ENCODE measurements at regions not wholly inside any gene's neighbourhood (a gene's known extent, or its start where the extent isn't known, plus 50 kb on each side); places are given as distances from the start of the nearest gene placed in this dataset.
A peak's percentile ranks its signal among the peaks of the same experiment; 100 is the strongest.
"Not testable (repeated sequence)": the region's sequence is repeated elsewhere in the genome, so short reads cannot be mapped to it uniquely, and the experiment has no call there.

DNA sequence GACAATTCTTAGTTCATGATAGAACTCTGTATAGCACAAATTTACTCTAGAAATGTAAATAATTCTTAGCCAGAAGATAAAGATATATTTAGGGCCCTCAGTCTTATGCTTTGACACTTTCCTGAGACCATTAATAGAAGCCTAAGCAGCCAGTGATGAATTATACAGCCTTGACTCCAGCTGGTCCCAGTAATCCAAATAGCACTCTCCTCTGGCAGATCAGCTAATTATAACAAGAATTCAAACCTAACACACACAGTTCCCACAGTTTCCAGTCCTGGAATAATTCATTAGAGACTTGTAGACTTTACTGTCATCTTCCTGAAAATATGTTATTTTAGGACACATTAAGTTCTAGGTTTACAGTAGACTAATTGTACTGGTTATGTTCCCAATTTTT lies 50.4 kb downstream of the SHOC1 start:
- Histone ChIP-seq H3K4me1 (ENCODE audit: control insufficient read depth, insufficient read depth, low read length) (no peaks in the 10 kb centered on the region), H3K4me3 (ENCODE audit: low read length) (no peak overlapping the region), H3K27ac (ENCODE audit: low read length) (no peak overlapping the region), H3K36me3 (ENCODE audit: control insufficient read depth, insufficient read depth, low read length) (no peaks in the 10 kb centered on the region), H3K9me3 (replicated peaks; ENCODE audit: control insufficient read depth, low read depth, low read length) (no peaks in the 10 kb centered on the region), H3K27me3 (ENCODE audit: control insufficient read depth, insufficient read depth, low read length) (no peaks in the 10 kb centered on the region)
- DNase-seq: peak; percentile 25

GRCh38 chr9:111743275-111743674 lies 51.5 kb downstream of the SHOC1 start:
- Histone ChIP-seq H3K36me3 (ENCODE audit: control insufficient read depth, insufficient read depth, low read length) (no peaks in the 10 kb centered on the region), H3K27ac (ENCODE audit: low read length) (no peak overlapping the region), H3K9me3 (replicated peaks; ENCODE audit: control insufficient read depth, low read depth, low read length) (no peaks in the 10 kb centered on the region), H3K27me3 (ENCODE audit: control insufficient read depth, insufficient read depth, low read length) (no peaks in the 10 kb centered on the region), H3K4me3 (ENCODE audit: low read length) (no peak overlapping the region), H3K4me1 (ENCODE audit: control insufficient read depth, insufficient read depth, low read length) (no peaks in the 10 kb centered on the region)
- WGBS (ENCODE audit: insufficient coverage): 87% methylated on average over 3 of the region's 4 CpGs
- peak; percentile 4 for DNase-seq

GRCh38 chr9:111740739-111741138 lies 54.0 kb downstream of the SHOC1 start:
- no peak overlapping the region for H3K4me3 ChIP-seq (ENCODE audit: low read length)
- H3K36me3 ChIP-seq (ENCODE audit: control insufficient read depth, insufficient read depth, low read length): no peaks in the 10 kb centered on the region
- H3K4me1 ChIP-seq (ENCODE audit: control insufficient read depth, insufficient read depth, low read length): no peaks in the 10 kb centered on the region
- peaks cover 2% of the 10 kb centered on the region for H3K9me3 ChIP-seq (replicated peaks; ENCODE audit: control insufficient read depth, low read depth, low read length)
- WGBS (ENCODE audit: insufficient coverage): 96% methylated on average over 12 of the region's 19 CpGs
- H3K27me3 ChIP-seq (ENCODE audit: control insufficient read depth, insufficient read depth, low read length): no peaks in the 10 kb centered on the region
- no peak overlapping the region for H3K27ac ChIP-seq (ENCODE audit: low read length)
- no peak for DNase-seq

DNA sequence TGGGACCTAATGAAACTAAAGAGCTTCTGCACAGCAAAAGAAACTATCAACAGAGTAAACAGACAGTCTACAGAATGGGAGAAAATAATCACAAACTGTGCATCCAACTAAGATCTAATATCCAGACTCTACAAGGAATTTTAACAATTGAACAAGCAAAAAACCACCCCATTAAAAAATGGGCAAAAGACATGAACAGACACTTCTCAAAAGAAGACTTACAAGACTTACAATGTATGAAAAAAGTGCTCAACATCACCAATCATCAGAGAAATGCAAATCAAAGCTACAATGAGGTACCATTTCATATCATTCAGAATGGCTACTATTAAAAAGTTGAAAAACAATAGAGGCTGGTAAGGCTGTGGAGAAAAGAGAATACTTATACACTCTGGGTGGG lies 58.0 kb downstream of the SHOC1 start:
- Histone ChIP-seq H3K27me3 (ENCODE audit: control insufficient read depth, insufficient read depth, low read length) (no peaks in the 10 kb centered on the region), H3K27ac (ENCODE audit: low read length) (no peak overlapping the region), H3K9me3 (replicated peaks; ENCODE audit: control insufficient read depth, low read depth, low read length) (peaks cover 5% of the 10 kb centered on the region), H3K36me3 (ENCODE audit: control insufficient read depth, insufficient read depth, low read length) (no peaks in the 10 kb centered on the region), H3K4me1 (ENCODE audit: control insufficient read depth, insufficient read depth, low read length) (no peaks in the 10 kb centered on the region), H3K4me3 (ENCODE audit: low read length) (no peak overlapping the region)
- no peak for DNase-seq

GRCh38 chr9:111735344-111735743 lies 59.4 kb downstream of the SHOC1 start:
- not testable (repeated sequence) for H3K27me3 ChIP-seq (ENCODE audit: control insufficient read depth, insufficient read depth, low read length); H3K4me1 ChIP-seq (ENCODE audit: control insufficient read depth, insufficient read depth, low read length); H3K4me3 ChIP-seq (ENCODE audit: low read length); DNase-seq; H3K27ac ChIP-seq (ENCODE audit: low read length); H3K36me3 ChIP-seq (ENCODE audit: control insufficient read depth, insufficient read depth, low read length)
- peaks cover 15% of the 10 kb centered on the region for H3K9me3 ChIP-seq (replicated peaks; ENCODE audit: control insufficient read depth, low read depth, low read length)
- no CpG with 5 or more reads among the region's 2 CpGs for WGBS (ENCODE audit: insufficient coverage)

DNA sequence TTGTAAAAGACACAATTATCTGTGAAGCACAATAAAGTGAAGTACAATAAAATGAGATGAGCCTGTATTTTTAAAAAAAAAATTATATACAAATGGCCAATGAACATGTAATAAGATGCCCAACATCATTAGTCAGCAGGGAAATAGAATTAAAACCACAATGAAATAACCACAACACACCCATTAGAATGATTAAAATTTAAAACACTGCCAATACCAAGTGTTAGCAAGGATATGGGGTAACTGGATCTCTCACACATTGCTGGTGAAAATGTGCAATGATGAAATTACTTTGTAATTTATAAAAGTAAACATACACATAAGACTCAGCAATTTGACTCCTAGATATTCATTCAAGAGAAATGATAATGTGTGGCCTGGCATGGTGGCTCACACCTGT lies 62.8 kb downstream of the SHOC1 start:
- no peak overlapping the region for H3K4me3 ChIP-seq (ENCODE audit: low read length)
- no peaks in the 10 kb centered on the region for H3K36me3 ChIP-seq (ENCODE audit: control insufficient read depth, insufficient read depth, low read length)
- no peak overlapping the region for H3K27ac ChIP-seq (ENCODE audit: low read length)
- H3K27me3 ChIP-seq (ENCODE audit: control insufficient read depth, insufficient read depth, low read length): no peaks in the 10 kb centered on the region
- DNase-seq: no peak
- peaks cover 20% of the 10 kb centered on the region for H3K9me3 ChIP-seq (replicated peaks; ENCODE audit: control insufficient read depth, low read depth, low read length)
- H3K4me1 ChIP-seq (ENCODE audit: control insufficient read depth, insufficient read depth, low read length): no peaks in the 10 kb centered on the region

DNA sequence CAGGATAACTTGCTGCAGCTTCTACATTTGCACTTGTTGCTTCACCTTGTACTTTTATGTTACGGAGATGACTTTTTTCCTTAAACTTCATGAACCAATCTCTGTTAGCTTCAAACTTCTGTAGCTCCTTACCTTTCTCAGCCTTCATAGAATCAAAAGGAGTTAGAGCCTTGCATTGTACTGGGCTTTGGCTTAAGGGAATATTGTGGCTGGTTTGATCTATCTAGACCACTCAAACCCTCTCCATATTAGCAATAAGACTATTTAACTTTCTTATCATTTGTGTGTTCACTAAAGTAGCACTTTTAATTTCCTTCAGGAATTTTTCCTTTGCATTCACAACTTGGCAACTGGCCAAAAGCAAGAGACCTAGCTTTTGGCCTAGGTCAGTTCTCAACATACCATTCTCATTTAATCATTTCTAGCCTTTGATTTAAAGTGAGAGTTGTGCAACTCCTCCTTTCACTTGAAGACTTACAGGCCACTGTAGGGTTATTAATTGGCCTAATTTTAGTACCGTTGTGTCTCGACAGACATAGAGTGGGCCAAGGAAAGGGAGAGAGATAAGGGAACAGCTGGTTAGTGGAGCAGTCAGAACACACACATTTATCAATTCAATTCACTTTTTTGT lies 63.7 kb downstream of the SHOC1 start:
- Histone ChIP-seq H3K9me3 (replicated peaks; ENCODE audit: control insufficient read depth, low read depth, low read length) (peaks cover 18% of the 10 kb centered on the region), H3K4me3 (ENCODE audit: low read length) (no peak overlapping the region), H3K27ac (ENCODE audit: low read length) (no peak overlapping the region), H3K27me3 (ENCODE audit: control insufficient read depth, insufficient read depth, low read length) (no peaks in the 10 kb centered on the region), H3K4me1 (ENCODE audit: control insufficient read depth, insufficient read depth, low read length) (no peaks in the 10 kb centered on the region), H3K36me3 (ENCODE audit: control insufficient read depth, insufficient read depth, low read length) (no peaks in the 10 kb centered on the region)
- no peak for DNase-seq
- WGBS (ENCODE audit: insufficient coverage): 86% methylated on average over 1 of the region's 3 CpGs

DNA sequence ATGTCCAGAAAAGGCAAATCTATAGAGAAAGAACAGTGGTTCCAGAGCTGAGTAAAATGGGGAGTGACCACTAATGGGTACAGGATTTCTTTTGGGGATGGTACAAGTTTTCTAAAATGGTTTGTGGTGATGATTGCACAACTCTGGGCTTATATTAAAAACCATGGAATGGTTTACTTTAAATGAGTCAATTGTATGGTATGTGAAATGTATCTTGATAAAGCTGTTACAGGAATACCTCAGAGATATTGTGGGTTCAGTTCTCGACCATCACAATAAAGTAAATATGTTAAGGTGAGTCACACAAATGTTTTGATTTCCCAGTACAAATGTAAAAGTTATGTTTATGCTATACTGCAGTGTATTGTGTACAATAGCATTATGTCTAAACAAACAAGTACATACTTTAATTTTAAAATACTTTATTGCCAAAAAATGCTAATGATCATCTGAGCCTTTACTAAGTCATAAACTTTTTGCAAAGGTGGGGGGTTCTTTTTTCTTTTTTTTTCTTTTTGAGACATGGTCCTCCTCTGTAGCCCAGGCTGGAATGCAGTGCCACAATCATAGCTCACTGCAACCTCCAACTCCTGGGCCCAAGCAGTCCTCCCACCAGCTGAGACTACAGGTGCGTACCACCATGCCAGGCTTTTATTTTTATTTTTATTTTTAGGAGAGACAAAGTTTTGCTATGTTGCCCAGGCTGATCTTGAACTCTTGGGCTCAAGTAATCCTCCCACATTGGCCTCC lies 65.9 kb downstream of the SHOC1 start:
- Histone ChIP-seq H3K4me3 (ENCODE audit: low read length) (no peak overlapping the region), H3K27ac (ENCODE audit: low read length) (no peak overlapping the region), H3K4me1 (ENCODE audit: control insufficient read depth, insufficient read depth, low read length) (no peaks in the 10 kb centered on the region), H3K9me3 (replicated peaks; ENCODE audit: control insufficient read depth, low read depth, low read length) (peaks cover 14% of the 10 kb centered on the region), H3K36me3 (ENCODE audit: control insufficient read depth, insufficient read depth, low read length) (no peaks in the 10 kb centered on the region), H3K27me3 (ENCODE audit: control insufficient read depth, insufficient read depth, low read length) (no peaks in the 10 kb centered on the region)
- DNase-seq: no peak
- no CpG with 5 or more reads among the region's 2 CpGs for WGBS (ENCODE audit: insufficient coverage)

- DNase-seq: no peak
Measured at GRCh38 chr9:111728143-111728542, 66.6 kb downstream of the SHOC1 start.

GRCh38 chr9:111726949-111727348 lies 65.5 kb downstream of the GNG10 start:
- H3K4me3 ChIP-seq (ENCODE audit: low read length): no peak overlapping the region
- no peak for DNase-seq

More at GRCh38 chr9:111728143-111728542, 66.6 kb downstream of the SHOC1 start:
- H3K27ac ChIP-seq (ENCODE audit: low read length): no peak overlapping the region
- peaks cover 14% of the 10 kb centered on the region for H3K9me3 ChIP-seq (replicated peaks; ENCODE audit: control insufficient read depth, low read depth, low read length)
- H3K27me3 ChIP-seq (ENCODE audit: control insufficient read depth, insufficient read depth, low read length): no peaks in the 10 kb centered on the region
- H3K36me3 ChIP-seq (ENCODE audit: control insufficient read depth, insufficient read depth, low read length): no peaks in the 10 kb centered on the region
- H3K4me3 ChIP-seq (ENCODE audit: low read length): no peak overlapping the region
- no peaks in the 10 kb centered on the region for H3K4me1 ChIP-seq (ENCODE audit: control insufficient read depth, insufficient read depth, low read length)

GRCh38 chr9:111720174-111720573 lies 58.8 kb downstream of the GNG10 start:
- DNase-seq: no peak
- Histone ChIP-seq H3K27me3 (ENCODE audit: control insufficient read depth, insufficient read depth, low read length) (no peaks in the 10 kb centered on the region), H3K9me3 (replicated peaks; ENCODE audit: control insufficient read depth, low read depth, low read length) (no peaks in the 10 kb centered on the region), H3K4me1 (ENCODE audit: control insufficient read depth, insufficient read depth, low read length) (no peaks in the 10 kb centered on the region), H3K27ac (ENCODE audit: low read length) (no peak overlapping the region), H3K4me3 (ENCODE audit: low read length) (no peak overlapping the region), H3K36me3 (ENCODE audit: control insufficient read depth, insufficient read depth, low read length) (no peaks in the 10 kb centered on the region)

More at GRCh38 chr9:111726949-111727348, 65.5 kb downstream of the GNG10 start:
- Histone ChIP-seq H3K27me3 (ENCODE audit: control insufficient read depth, insufficient read depth, low read length) (no peaks in the 10 kb centered on the region), H3K9me3 (replicated peaks; ENCODE audit: control insufficient read depth, low read depth, low read length) (peaks cover 14% of the 10 kb centered on the region), H3K27ac (ENCODE audit: low read length) (no peak overlapping the region), H3K36me3 (ENCODE audit: control insufficient read depth, insufficient read depth, low read length) (no peaks in the 10 kb centered on the region), H3K4me1 (ENCODE audit: control insufficient read depth, insufficient read depth, low read length) (no peaks in the 10 kb centered on the region)
